ENCODE measurements at regions not wholly inside any gene's neighbourhood (a gene's known extent, or its start where the extent isn't known, plus 50 kb on each side); places are given as distances from the start of the nearest gene placed in this dataset.

DNA sequence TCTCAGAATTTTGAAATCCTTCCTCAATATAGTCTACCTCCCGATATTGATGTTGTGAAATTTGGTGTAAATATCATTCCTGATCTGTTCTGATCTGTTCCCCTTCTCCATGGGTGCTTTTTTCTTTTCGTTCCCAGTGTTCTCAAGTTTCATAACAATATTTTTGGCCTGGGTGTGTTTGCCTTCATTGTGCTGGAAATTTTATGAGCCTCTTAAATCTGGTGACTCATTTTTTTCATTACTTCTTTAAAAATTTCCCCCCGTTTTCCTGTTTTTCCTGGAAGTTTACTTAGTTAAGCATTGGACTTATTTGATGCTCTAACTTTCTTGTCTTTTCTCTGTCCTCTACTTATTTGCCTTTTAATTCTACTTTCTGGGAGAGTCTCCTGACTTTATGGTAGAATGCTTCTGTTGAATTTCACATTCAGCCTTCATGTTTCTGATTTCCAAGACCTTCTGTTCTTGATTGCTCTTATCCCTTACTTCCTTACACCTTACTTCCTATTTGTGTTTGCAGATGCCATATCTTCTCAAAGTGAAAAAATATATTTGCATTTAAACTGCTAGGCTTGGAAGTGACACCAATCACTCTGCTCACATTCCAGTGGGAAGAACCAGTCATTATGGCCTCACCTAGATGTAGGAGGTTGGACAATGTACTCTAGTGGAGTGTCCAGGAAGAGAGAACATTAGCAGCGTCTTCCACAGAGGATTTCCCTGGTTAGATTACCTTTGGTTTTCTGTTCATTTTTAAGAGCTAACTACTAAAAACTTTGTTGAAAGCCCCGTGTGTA lies 441.9 kb downstream of the ARHGEF28 start:
- Histone ChIP-seq H3K4me3 (no peak overlapping the region), H3K27me3 (no peaks in the 10 kb centered on the region), H3K9me3 (no peaks in the 10 kb centered on the region), H3K36me3 (no peaks in the 10 kb centered on the region)
- no peak for DNase-seq

DNA sequence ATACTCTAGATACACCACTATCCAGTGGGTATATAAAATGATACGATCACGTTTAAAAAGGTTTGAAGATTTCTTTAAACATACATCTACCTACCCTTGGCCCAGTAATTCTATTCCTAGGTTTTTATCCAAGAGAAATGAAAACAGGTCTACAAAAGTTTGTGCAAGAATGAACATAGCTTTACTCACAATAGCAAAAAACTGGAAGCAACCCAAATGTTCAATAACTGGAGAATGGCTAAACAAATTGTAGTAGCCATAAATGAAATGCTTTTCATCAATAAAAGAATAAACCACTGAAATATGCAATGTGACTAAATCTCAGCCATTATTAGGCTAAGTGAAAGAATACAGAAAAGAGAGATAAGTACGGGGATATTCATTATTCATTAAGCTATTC lies 438.9 kb downstream of the ARHGEF28 start:
- Histone ChIP-seq H3K9me3 (no peaks in the 10 kb centered on the region), H3K4me3 (no peak overlapping the region), H3K36me3 (no peaks in the 10 kb centered on the region), H3K27me3 (no peaks in the 10 kb centered on the region)
- no peak for DNase-seq

DNA sequence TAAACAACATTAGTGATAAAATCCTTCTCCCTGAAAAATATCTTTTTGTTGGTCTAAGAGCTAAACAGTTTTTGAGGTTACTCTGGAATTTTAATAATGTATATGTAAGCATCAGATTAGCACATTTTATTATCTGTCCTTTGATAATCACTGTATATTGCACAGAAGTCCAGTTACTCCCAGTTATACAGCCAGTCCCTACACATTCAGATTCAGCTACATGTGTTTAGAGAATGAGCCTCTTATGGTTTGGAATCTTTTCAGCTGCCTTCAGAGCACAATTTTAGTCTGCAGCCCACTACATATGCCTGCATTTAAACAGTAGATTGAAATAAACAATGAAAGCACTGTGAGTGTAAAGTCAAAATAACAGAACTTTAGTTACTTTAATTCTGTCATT lies 438.2 kb downstream of the ARHGEF28 start:
- Histone ChIP-seq H3K9me3 (no peaks in the 10 kb centered on the region), H3K36me3 (no peaks in the 10 kb centered on the region), H3K27me3 (no peaks in the 10 kb centered on the region), H3K4me3 (no peak overlapping the region)
- no peak for DNase-seq

DNA sequence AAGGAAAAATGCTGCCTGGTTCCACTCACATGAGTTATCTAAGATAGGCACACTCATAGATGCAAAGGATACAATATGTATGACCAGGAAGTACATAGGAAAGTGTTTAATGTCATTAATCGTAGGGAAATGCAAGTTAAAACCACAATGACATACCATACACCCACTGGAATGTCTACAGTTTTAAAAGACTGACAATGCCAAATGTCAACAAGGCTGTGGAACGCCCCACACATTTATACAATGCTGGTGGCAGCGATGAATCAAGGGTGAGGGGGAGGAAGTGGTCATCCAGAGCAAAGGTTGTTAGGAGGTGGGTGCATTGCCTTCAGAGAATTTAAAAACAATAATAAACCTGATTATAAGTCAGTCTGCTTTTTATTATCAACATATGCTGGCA lies 437.8 kb downstream of the ARHGEF28 start:
- no peaks in the 10 kb centered on the region for H3K36me3 ChIP-seq
- no peaks in the 10 kb centered on the region for H3K9me3 ChIP-seq
- H3K27me3 ChIP-seq: no peaks in the 10 kb centered on the region
- no peak overlapping the region for H3K4me3 ChIP-seq
- DNase-seq: peak; percentile 70

DNA sequence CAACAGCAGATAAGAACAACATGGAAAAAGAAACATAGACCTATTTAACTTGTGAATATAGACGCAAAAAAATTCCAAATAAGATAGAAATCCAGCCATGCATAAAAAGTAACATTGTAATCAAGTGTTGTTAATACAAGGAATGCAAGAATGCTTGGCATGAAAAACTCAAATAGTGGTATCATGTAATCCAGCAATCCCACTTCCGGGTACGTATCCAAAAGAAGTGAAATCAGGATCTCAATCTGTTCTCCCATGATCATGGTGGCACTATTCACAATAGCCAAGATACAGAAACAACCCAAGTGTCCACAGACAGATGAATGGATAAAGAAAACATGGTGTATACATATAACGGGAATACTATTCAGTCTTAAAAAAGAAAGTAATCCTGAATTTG lies 437.4 kb downstream of the ARHGEF28 start:
- Histone ChIP-seq H3K27me3 (no peaks in the 10 kb centered on the region), H3K9me3 (no peaks in the 10 kb centered on the region), H3K36me3 (no peaks in the 10 kb centered on the region), H3K4me3 (no peak overlapping the region)
- DNase-seq: no peak

DNA sequence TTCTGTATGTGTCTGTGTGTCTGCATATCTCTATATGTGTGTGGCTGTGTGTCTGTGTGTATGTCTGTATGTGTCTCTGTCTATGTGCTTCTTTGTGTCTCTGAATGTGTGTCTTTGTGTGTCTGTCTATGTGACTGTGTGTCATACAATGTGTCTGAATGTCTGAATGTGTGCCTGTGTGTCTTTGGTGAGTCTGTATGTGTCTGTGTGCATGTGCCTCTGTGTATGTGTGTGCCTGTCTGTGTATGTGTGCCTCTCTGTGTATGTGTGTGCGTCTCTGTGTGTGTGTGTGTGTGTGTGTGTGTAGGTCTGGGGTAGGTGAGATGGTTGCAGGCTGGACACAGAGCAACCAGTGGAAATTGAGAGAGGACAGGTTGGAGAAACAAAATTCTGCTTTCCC lies 435.3 kb downstream of the ARHGEF28 start:
- no peaks in the 10 kb centered on the region for H3K27me3 ChIP-seq

DNA sequence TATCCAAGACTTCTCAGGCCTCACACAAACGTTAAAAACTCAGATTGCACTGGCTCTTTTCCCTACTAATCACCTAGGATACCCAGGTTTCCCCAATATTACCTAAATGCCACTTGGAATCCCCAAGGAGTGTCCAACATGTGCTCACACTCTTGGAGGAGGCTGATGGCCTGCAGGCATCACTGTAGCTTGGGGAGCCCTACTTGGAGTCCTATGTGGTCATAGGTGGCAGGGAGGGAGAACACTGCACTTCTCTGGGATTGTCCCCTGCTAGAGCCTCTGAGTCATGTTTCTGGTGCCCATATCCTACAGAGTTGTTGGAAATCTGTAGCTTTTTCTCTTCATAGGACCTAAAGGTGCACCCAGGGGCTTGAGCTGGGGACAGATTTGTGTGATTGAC lies 433.7 kb downstream of the ARHGEF28 start:
- Histone ChIP-seq H3K9me3 (no peaks in the 10 kb centered on the region), H3K27me3 (no peaks in the 10 kb centered on the region), H3K36me3 (no peaks in the 10 kb centered on the region), H3K4me3 (no peak overlapping the region)
- no peak for DNase-seq

More for the DNA sequence above, 435.3 kb downstream of the ARHGEF28 start:
- no peaks in the 10 kb centered on the region for H3K36me3 ChIP-seq
- H3K9me3 ChIP-seq: no peaks in the 10 kb centered on the region
- DNase-seq: no peak
- no peak overlapping the region for H3K4me3 ChIP-seq

DNA sequence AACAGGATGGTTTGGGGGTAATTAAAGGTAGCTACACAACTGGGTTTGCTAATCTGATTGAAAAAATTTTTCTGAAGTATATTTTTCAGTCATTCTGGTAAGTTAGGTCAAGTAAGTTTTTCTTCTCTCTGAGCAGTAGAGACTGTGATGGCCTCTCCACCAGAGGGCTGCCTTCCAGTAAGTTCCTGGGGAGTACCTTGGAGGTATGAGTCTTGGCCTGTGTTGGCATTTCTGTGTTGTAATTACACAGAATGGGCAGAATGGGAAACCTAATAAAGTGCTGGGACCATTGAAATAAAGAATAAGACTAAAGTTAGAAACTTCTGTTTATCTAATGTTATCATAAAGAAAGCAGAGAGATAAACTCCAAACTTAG lies 430.8 kb downstream of the ARHGEF28 start:
- peak; percentile 12 for DNase-seq
- H3K4me3 ChIP-seq: no peak overlapping the region
- H3K27me3 ChIP-seq: 0 out of 2 replicates have a peak, but pooled peaks cover 2% of the 10 kb centered on the region
- no peaks in the 10 kb centered on the region for H3K9me3 ChIP-seq
- H3K36me3 ChIP-seq: no peaks in the 10 kb centered on the region

DNA sequence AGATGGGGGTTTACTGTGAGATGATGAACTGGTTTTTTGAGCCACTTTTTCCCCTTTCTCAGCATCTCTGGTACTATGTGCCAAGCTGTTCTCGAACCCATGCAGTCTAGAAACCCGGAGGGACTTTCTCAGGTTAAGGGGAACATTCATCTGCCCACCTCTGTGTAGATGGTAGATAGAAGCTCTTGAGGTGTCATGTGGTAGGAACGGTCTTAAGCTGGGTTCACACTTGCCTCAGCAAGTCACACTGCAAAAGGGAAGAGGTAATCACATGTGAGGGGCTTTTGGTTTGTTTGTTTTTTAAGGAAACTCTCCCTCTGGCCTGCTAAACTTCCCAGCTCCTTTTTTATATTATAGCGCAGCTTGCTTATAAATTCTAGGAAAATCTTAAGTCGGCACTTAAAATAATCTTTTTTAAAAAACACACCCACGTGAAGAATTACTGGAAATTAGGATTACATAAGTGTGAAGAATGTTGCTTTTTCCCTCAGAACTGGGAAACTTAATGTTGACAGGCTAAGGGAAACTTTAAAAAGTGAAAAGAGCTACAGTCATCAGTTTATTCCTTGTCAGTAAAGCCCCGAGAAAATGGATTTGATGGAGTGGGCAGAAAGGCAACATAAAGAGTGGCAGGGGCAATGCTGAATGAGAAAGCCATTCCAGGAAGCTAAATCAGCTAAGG lies 430.3 kb downstream of the ARHGEF28 start:
- DNase-seq: no peak
- no peaks in the 10 kb centered on the region for H3K36me3 ChIP-seq
- 0 out of 2 replicates have a peak, but pooled peaks cover 2% of the 10 kb centered on the region for H3K27me3 ChIP-seq
- H3K4me3 ChIP-seq: no peak overlapping the region
- no peaks in the 10 kb centered on the region for H3K9me3 ChIP-seq

DNA sequence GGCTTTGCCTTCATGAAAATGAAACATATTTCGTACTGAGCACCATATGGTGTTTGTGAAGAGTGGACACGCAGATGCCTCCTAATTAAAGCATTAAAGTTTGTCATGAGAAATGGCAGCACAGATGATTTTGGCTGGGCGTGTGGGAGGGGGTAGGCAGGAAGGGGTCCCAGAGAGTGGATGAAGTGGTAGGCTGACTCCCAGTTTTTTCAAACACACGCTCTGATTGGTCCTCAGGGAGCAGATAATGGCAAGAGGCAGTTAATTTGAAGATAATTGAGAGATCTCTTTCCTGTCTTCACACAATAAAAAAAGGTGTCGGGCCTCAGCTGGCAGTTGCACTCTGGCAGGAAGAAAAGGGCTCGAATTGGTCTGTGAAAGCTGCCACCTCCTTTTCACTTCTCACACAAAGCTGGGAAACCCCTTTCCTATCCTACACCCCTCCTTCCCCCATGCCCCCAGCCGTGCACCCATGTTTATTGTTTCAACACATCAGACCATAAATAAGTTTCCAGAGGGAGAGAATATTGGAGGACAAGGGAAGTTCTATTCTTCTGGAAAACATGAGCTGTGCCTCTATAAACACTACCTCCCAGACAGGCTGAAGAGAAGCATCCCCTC lies 429.6 kb downstream of the ARHGEF28 start:
- Histone ChIP-seq H3K9me3 (no peaks in the 10 kb centered on the region), H3K4me3 (no peak overlapping the region), H3K27me3 (0 out of 2 replicates have a peak, but pooled peaks cover 2% of the 10 kb centered on the region), H3K36me3 (no peaks in the 10 kb centered on the region)
- no peak for DNase-seq

DNA sequence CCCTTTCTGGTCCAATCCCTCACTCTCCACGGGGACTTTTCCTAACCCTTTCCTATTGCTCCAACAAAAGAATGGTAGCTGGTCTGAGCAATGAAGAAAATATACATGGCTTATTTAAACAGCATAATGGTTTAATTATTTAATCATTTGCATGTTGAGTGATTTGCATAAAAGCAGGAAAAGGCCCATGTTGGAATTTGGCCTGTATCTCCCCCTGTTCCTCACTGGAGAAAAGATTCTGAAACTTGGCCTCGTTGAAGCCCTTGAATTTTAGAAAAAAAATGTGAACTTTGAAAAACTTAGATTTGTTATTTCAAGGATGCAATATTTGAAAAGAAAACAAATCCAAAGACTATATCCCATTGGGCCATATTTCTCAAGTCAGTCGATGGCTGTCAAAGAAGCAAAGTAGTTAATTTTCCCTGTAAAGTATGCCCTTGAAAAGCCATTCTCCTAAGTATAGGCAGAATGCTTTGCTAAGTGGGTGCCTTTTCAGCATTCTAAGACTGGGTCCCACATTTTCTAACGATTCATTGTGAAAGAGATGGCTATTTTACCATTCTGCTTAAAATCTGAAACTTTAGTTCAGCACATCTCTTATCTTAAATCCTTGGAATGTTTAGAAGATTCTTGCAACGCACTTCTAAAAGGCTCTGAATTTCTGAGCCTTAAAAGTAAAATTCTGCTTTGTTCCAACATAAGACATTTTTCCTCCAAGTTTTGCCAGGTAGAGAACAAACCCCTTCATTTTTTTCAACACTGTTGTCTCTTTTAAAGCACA lies 428.8 kb downstream of the ARHGEF28 start:
- H3K9me3 ChIP-seq: no peaks in the 10 kb centered on the region
- DNase-seq: no peak
- no peak overlapping the region for H3K4me3 ChIP-seq
- no peaks in the 10 kb centered on the region for H3K36me3 ChIP-seq
- H3K27me3 ChIP-seq: 0 out of 2 replicates have a peak, but pooled peaks cover 2% of the 10 kb centered on the region

DNA sequence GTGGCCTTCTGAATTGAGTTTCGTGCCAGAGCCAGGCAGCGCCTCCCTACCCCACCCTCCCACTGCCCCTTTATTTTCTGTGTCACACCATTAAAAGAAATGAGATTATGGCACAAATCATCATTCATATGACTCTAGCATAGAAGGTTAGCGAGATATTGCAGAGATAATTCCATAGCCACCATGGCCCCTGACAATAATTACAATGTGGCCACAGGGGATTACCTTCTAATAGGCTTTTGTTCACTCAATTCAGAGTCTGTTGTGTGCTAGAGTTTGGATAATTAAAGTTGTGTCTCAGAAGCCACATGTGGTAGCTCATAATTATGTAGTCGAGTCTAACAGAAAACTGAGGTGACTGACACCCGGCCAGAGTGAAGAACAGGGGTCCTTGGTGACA lies 428.1 kb downstream of the ARHGEF28 start:
- no peaks in the 10 kb centered on the region for H3K36me3 ChIP-seq
- DNase-seq: no peak
- H3K4me3 ChIP-seq: no peak overlapping the region
- 0 out of 2 replicates have a peak, but pooled peaks cover 2% of the 10 kb centered on the region for H3K27me3 ChIP-seq
- H3K9me3 ChIP-seq: no peaks in the 10 kb centered on the region

DNA sequence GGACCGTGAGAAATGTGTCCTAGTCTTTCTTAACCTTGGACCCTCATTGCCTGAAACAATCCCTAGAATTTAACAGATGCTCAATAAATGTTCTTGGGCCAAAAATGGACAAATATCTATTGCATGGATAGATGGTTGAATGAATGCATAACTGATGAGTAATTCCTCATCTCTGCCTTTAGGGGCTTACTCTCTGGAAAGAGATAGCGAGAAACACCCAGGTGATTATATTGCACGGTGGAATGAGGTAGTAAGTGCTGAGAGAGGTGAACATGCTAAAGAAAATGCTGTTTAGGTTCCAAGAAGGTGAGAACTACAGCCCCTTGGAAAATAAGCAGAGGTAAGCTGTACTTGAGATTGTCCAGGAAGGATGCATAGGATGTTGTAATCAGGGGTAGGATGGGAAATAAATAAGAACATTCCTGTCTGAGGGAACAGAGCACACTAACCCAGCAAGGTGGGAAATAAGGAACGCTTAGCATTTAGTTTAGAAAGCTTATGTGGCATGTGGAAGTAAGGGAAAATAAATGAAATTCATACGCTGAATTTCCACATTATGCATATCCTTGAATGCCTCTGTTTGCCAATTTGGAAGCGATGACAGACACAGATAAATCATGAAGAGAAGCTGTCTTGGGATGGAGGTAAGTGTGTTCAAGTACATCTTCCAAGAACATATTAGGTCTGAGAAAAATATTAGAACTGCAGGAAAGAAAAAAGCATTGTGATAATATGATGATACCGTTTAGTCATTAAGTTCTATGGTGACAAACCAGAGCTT lies 426.6 kb downstream of the ARHGEF28 start:
- no peak for DNase-seq
- H3K27me3 ChIP-seq: 0 out of 2 replicates have a peak, but pooled peaks cover 2% of the 10 kb centered on the region
- H3K36me3 ChIP-seq: no peaks in the 10 kb centered on the region
- no peak overlapping the region for H3K4me3 ChIP-seq
- no peaks in the 10 kb centered on the region for H3K9me3 ChIP-seq

DNA sequence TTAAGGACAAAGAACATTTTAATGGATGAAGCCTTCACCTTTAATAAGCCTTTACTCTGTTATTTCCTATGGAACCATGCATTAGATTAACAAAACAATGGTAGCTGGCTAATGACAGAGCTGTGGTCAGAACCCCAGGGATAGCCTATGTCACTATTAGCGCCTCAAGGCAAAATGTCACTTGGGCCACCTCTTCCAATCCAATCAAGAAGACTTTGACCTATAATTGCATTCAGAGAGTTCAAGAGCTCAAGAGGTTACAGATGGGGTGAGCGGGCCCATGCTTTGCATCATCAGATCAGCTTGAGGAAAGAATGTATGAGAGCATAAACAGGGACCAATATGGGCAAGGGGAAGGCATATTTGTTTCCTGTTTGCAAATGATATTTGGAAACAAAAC lies 425.1 kb downstream of the ARHGEF28 start:
- Histone ChIP-seq H3K36me3 (no peaks in the 10 kb centered on the region), H3K4me3 (no peak overlapping the region), H3K9me3 (no peaks in the 10 kb centered on the region), H3K27me3 (0 out of 2 replicates have a peak, but pooled peaks cover 2% of the 10 kb centered on the region)
- no peak for DNase-seq

DNA sequence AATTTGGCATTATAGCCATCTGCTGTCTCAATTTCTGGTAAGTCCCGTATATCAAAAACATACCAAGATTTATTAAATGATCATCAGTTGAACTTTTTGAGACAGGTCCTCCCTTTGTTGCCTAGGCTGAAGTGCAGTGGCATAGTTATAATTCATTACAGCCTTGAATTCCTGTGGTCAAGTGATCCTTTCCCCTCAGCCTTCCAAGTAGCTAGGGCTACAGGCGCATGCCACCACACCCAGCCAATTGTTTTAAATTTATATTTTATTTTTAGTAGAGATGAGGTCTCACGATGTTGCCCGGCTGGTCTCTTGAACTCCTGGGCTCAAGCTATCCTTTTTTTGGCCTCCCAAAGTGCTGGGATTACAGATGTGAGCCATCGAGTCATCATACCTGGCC lies 418.9 kb downstream of the ARHGEF28 start:
- H3K4me3 ChIP-seq: no peak overlapping the region
- no peaks in the 10 kb centered on the region for H3K27me3 ChIP-seq
- H3K36me3 ChIP-seq: no peaks in the 10 kb centered on the region
- DNase-seq: no peak
- no peaks in the 10 kb centered on the region for H3K9me3 ChIP-seq

DNA sequence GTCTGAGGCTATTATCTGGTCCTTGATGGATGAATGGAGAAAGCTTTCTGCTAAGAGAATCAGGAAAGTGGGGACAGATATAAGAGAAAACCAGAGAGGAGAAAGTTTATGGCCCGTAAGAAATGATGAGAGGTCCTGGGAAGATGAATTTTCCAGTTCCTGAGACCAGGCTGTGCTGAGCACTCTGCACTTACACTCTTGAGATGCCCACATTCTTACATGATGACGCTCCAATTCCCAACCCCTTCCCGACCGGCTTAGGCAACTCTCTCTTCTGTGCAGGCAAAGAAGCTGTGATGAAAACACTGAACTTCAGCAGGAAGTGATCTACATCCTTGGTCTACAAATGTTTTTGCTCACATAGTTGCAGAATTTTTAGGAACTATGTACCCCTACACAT lies 417.0 kb downstream of the ARHGEF28 start:
- peak; percentile 4 for DNase-seq
- H3K27me3 ChIP-seq: no peaks in the 10 kb centered on the region
- no peak overlapping the region for H3K4me3 ChIP-seq
- no peaks in the 10 kb centered on the region for H3K36me3 ChIP-seq
- no peaks in the 10 kb centered on the region for H3K9me3 ChIP-seq

Measured in MG63 (cell line).